ENCODE measurements at regions not wholly inside any gene's neighbourhood (a gene's known extent, or its start where the extent isn't known, plus 50 kb on each side); places are given as distances from the start of the nearest gene placed in this dataset.

GRCh38 chr13:105764486-105764885 lies 771.0 kb downstream of the EFNB2 start:
- CTCF ChIA-PET: no interaction called here

More at GRCh38 chr13:105764486-105764885, 771.0 kb downstream of the EFNB2 start:
- DNase-seq (ENCODE audit: low read depth, low spot score) (no peak), ATAC-seq (no peak)
- intact Hi-C loops (cut with micrococcal nuclease): no loop called here
- POLR2A ChIA-PET: no interaction called here
- Histone ChIP-seq H3K27me3 (ENCODE audit: insufficient read depth, low read length) (no peaks in the 10 kb centered on the region), H3K4me2 (ENCODE audit: low read length) (no peak overlapping the region), H2AFZ (ENCODE audit: low read depth, low read length, poor library complexity, severe bottlenecking) (no peak overlapping the region), H3K27ac (ENCODE audit: low read depth, low read length) (no peak overlapping the region), H4K20me1 (ENCODE audit: insufficient read depth) (no peaks in the 10 kb centered on the region), H3K9me3 (ENCODE audit: control insufficient read depth in 1 of 2, insufficient read depth in 1 of 2, low read depth in 1 of 2, low read length in 2 of 2) (no peaks in the 10 kb centered on the region), H3K79me2 (ENCODE audit: insufficient read depth, low read length) (no peaks in the 10 kb centered on the region), H3K4me3 (replicated peaks in 1 of 2; ENCODE audit: low read depth in 1 of 2, low read length in 2 of 2) (no peak overlapping the region), H3K4me1 (ENCODE audit: control insufficient read depth in 1 of 2, insufficient read depth in 2 of 2, low read length in 2 of 2) (no peaks in the 10 kb centered on the region), H3K36me3 (ENCODE audit: control insufficient read depth in 1 of 2, insufficient read depth in 2 of 2, low read length in 2 of 2) (no peaks in the 10 kb centered on the region), H3K9me2 (ENCODE audit: insufficient read depth) (no peaks in the 10 kb centered on the region), H3K9ac (ENCODE audit: low read length) (no peak overlapping the region)
- no TSS peak for BruUV-seq (replicated peaks)
- RAD21 ChIA-PET (ENCODE audit: low non-redundant PET in 1 of 2, low total read pairs in 2 of 2, uncharacterized antibody in 2 of 2, unreplicated experiment in 2 of 2): interaction anchor here in 1 of 2 experiments (0.6 kb wide), 1 partner anchor 769 kb away, joined by 5 read pairs; no protein-coding TSS in a partner anchor
- TF ChIP-seq EZH2phosphoT487 (IDR thresholded peaks at IDR 0.05; ENCODE audit: borderline replicate concordance): no peak
- TF ChIP-seq ZFX (IDR thresholded peaks at IDR 0.05): no peak
- TF ChIP-seq ATF3 (IDR thresholded peaks at IDR 0.05): no peak
- no peak for TF ChIP-seq EGR1 (IDR thresholded peaks at IDR 0.05; ENCODE audit: low read depth)
- no peak for TF ChIP-seq EZH2 (IDR thresholded peaks at IDR 0.05)
- TF ChIP-seq YY1 (IDR thresholded peaks at IDR 0.05; ENCODE audit: extremely low read depth, insufficient replicate concordance, low read depth, low read length): no peak
- TF ChIP-seq CEBPB (IDR thresholded peaks at IDR 0.05; ENCODE audit: low read depth): no peak
- TF ChIP-seq SRF (IDR thresholded peaks at IDR 0.05; ENCODE audit: low read depth): no peak
- TF ChIP-seq SIN3A (IDR thresholded peaks at IDR 0.05; ENCODE audit: low read depth): no peak
- no peak for TF ChIP-seq SP1 (IDR thresholded peaks at IDR 0.05; ENCODE audit: low read depth)
- no peak for TF ChIP-seq CTCF (IDR thresholded peaks at IDR 0.05 in 2 of 3, conservative IDR thresholded peaks at IDR 0.05 in 1 of 3; ENCODE audit: borderline replicate concordance in 1 of 3, insufficient read depth in 1 of 3, low read depth in 2 of 3, low read length in 2 of 3)
- no peak for TF ChIP-seq MAX (IDR thresholded peaks at IDR 0.05)
- no peak for TF ChIP-seq POLR2A (IDR thresholded peaks at IDR 0.05; ENCODE audit: borderline replicate concordance, extremely low read depth, insufficient read depth, insufficient read length)
- no peak for TF ChIP-seq POLR2AphosphoS5 (IDR thresholded peaks at IDR 0.05; ENCODE audit: low read depth, low read length)
- TF ChIP-seq RAD21 (IDR thresholded peaks at IDR 0.05; ENCODE audit: low read depth): no peak
- TF ChIP-seq ZBTB33 (IDR thresholded peaks at IDR 0.05; ENCODE audit: extremely low read depth, insufficient replicate concordance, low read length): no peak
- TF ChIP-seq FOSL1 (IDR thresholded peaks at IDR 0.05; ENCODE audit: low read depth): no peak

Data from HCT116 (cell line).